IPS-20b (cell line): ENCODE measurements at regions not wholly inside any gene's neighbourhood (a gene's known extent, or its start where the extent isn't known, plus 50 kb on each side); places are given as distances from the start of the nearest gene placed in this dataset.

Source experiments
- H3K27ac ChIP-seq: one replicate; pipeline ENCODE4 v1.5.1; 2013; ENCODE audit warnings: low read length
- H3K27me3 ChIP-seq: 2 replicates; pipeline ENCODE4 v1.6.1; 2013; ENCODE audit warnings: mild to moderate bottlenecking, low read length, inconsistent platforms; ENCODE audit not compliant: insufficient read depth
- H3K36me3 ChIP-seq: 2 replicates; pipeline ENCODE4 v1.6.1; 2013; ENCODE audit warnings: low read depth, mild to moderate bottlenecking, inconsistent platforms, low read length, moderate library complexity; ENCODE audit not compliant: insufficient read depth
- H3K4me1 ChIP-seq: 2 replicates; pipeline ENCODE4 v1.6.1; 2013; ENCODE audit warnings: mild to moderate bottlenecking, control low read depth, inconsistent platforms, low read length, moderate library complexity; ENCODE audit not compliant: insufficient read depth
- H3K4me3 ChIP-seq: 2 replicates; pipeline ENCODE4 v1.5.1; 2013; ENCODE audit warnings: mild to moderate bottlenecking, low read length, inconsistent platforms
- H3K9ac ChIP-seq: 2 replicates; pipeline ENCODE4 v1.6.1; 2013; ENCODE audit warnings: low read depth, mild to moderate bottlenecking, inconsistent platforms, low read length, moderate library complexity
- H3K9me3 ChIP-seq: 2 replicates; pipeline ENCODE4 v1.6.1; 2013; ENCODE audit warnings: mild to moderate bottlenecking, low read depth, low read length, inconsistent platforms; ENCODE audit not compliant: insufficient read depth

DNA sequence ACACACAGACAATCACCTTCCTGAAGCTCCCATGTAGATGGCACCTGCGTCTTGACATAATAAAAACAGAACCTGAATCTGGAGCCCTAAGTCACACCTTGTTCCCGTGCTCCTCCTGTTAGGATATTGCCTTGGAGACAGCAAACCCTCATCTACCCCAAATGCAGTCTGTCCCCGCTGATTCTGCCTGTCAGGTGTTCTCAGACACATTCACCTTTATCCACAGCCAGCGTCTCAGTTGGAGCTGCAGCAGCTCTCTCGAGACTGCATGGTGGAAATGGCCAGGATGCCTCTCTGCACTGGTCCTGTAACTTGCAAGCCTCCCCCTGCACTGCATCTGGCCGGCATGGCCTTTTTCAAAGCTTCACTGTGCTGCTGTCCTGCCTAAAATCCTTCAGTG is 218.0 kb upstream of the ZNF32 start:
- H3K9ac ChIP-seq = no peak overlapping the region
- no peak overlapping the region for H3K4me3 ChIP-seq
- H3K36me3 ChIP-seq = no peaks in the 10 kb centered on the region
- no peaks in the 10 kb centered on the region for H3K4me1 ChIP-seq
- no peak overlapping the region for H3K27ac ChIP-seq
- no peaks in the 10 kb centered on the region for H3K9me3 ChIP-seq
- no peaks in the 10 kb centered on the region for H3K27me3 ChIP-seq

GRCh38 chr10:43865265-43866135 is 216.8 kb upstream of the ZNF32 start:
- Histone ChIP-seq H3K27ac (no peak overlapping the region), H3K4me1 (no peaks in the 10 kb centered on the region), H3K9me3 (no peaks in the 10 kb centered on the region), H3K9ac (no peak overlapping the region), H3K4me3 (no peak overlapping the region), H3K36me3 (no peaks in the 10 kb centered on the region), H3K27me3 (no peaks in the 10 kb centered on the region)

- H3K9ac ChIP-seq = no peak overlapping the region
- no peak overlapping the region for H3K4me3 ChIP-seq
- H3K9me3 ChIP-seq = no peaks in the 10 kb centered on the region
- no peaks in the 10 kb centered on the region for H3K36me3 ChIP-seq
- no peak overlapping the region for H3K27ac ChIP-seq
- H3K4me1 ChIP-seq = no peaks in the 10 kb centered on the region
- no peaks in the 10 kb centered on the region for H3K27me3 ChIP-seq
Measured at GRCh38 chr10:43864656-43865055, 216.0 kb upstream of the ZNF32 start.

- H3K9ac ChIP-seq = no peak overlapping the region
- H3K4me3 ChIP-seq = no peak overlapping the region
- H3K4me1 ChIP-seq = no peaks in the 10 kb centered on the region
- H3K27ac ChIP-seq = no peak overlapping the region
- no peaks in the 10 kb centered on the region for H3K27me3 ChIP-seq
- H3K36me3 ChIP-seq = no peaks in the 10 kb centered on the region
- H3K9me3 ChIP-seq = no peaks in the 10 kb centered on the region
Measured at GRCh38 chr10:43863859-43864591, 215.3 kb upstream of the ZNF32 start.

DNA sequence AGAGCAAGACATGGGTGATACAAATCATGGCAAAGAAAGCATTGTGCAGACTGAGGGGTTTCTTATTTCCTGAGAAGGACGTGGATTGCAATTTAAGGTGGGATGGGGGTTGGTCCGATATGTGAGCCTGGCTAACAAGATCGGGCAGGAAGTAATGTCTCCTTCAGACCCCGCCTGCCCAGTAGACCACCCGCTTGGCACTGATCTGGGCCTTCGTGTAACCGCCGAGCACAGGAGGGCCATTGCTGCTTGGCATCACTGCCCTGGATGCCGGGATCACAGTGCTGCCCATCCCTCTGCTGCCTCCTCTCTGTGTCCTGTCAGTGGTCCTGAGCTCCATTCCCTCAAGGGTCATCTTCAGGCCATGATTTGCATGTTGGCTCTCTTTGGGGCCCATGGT is 214.6 kb upstream of the ZNF32 start:
- Histone ChIP-seq H3K9me3 (no peaks in the 10 kb centered on the region), H3K9ac (no peak overlapping the region), H3K4me1 (no peaks in the 10 kb centered on the region), H3K4me3 (no peak overlapping the region), H3K36me3 (no peaks in the 10 kb centered on the region), H3K27ac (no peak overlapping the region), H3K27me3 (no peaks in the 10 kb centered on the region)

DNA sequence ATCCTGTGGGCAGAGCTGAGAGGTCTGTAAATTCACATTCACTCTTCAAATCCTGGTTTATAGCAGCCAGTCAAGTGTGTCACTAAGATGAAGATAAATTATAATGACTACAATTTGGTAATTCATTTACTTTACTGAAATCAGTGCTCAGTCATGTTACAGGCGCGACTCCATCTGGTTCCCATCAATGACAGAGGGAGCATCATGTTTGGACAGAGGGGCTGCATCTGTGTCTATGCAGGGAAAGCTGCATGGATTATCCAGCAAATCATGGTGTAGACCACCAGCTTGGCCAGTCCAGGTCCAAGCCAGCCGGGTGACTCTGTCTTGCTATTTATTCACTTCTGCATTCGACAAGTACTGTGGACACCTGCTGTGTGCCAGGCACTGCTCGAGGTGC is 214.1 kb upstream of the ZNF32 start:
- no peaks in the 10 kb centered on the region for H3K4me1 ChIP-seq
- no peaks in the 10 kb centered on the region for H3K36me3 ChIP-seq
- no peak overlapping the region for H3K27ac ChIP-seq
- no peak overlapping the region for H3K4me3 ChIP-seq
- no peaks in the 10 kb centered on the region for H3K27me3 ChIP-seq
- no peaks in the 10 kb centered on the region for H3K9me3 ChIP-seq
- no peak overlapping the region for H3K9ac ChIP-seq

DNA sequence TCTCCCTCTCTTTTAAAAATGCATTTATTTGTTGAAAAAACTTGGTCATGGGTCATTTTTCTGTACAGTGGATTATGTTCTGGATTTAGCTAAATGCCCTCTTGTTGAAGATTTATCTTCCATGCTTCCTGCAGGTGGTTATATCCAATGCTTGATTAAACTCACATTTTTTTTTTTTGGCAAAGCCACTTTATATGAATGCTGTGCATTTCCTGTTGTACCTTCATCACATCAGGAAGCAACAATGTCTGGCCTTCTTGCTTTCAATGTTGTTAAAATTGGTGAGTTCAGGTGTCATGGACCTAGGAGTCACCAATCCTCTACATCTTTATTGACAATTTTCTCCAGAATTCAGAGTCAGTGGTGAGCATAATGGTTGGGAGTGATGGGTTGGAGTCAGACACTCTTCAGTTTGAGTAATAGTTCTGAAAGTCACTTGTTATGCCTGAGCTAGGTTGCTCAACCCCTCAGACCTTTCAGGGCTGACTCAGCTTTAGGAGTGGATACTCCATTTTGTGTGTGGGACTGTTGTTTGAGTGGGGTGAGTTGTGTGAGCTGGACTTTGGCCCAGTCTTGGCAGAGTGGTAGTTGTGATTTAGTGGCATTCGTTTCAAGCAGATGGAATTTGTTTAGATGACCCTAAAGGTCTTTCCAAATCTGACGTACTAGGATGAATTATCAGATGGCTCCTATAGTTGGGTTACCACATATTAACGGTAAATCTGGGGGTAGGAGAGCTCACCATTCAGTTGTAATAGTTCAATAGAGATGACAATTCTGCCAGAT is 213.5 kb upstream of the ZNF32 start:
- Histone ChIP-seq H3K9me3 (no peaks in the 10 kb centered on the region), H3K9ac (no peak overlapping the region), H3K36me3 (no peaks in the 10 kb centered on the region), H3K27ac (no peak overlapping the region), H3K4me3 (no peak overlapping the region), H3K27me3 (no peaks in the 10 kb centered on the region), H3K4me1 (no peaks in the 10 kb centered on the region)

- Histone ChIP-seq H3K27ac (no peak overlapping the region), H3K4me3 (no peak overlapping the region), H3K27me3 (no peaks in the 10 kb centered on the region), H3K36me3 (no peaks in the 10 kb centered on the region), H3K9ac (no peak overlapping the region), H3K9me3 (no peaks in the 10 kb centered on the region), H3K4me1 (no peaks in the 10 kb centered on the region)
Measured at GRCh38 chr10:43859016-43859525, 210.4 kb upstream of the ZNF32 start.

GRCh38 chr10:43857931-43858315 is 209.2 kb upstream of the ZNF32 start:
- Histone ChIP-seq H3K9me3 (no peaks in the 10 kb centered on the region), H3K4me3 (no peak overlapping the region), H3K4me1 (no peaks in the 10 kb centered on the region), H3K27me3 (no peaks in the 10 kb centered on the region), H3K9ac (no peak overlapping the region), H3K36me3 (no peaks in the 10 kb centered on the region), H3K27ac (no peak overlapping the region)

- no peak overlapping the region for H3K27ac ChIP-seq
- no peak overlapping the region for H3K4me3 ChIP-seq
- H3K4me1 ChIP-seq = no peaks in the 10 kb centered on the region
- H3K36me3 ChIP-seq = no peaks in the 10 kb centered on the region
- H3K27me3 ChIP-seq = no peaks in the 10 kb centered on the region
- no peak overlapping the region for H3K9ac ChIP-seq
- no peaks in the 10 kb centered on the region for H3K9me3 ChIP-seq
Measured at GRCh38 chr10:43857206-43857930, 208.7 kb upstream of the ZNF32 start.

DNA sequence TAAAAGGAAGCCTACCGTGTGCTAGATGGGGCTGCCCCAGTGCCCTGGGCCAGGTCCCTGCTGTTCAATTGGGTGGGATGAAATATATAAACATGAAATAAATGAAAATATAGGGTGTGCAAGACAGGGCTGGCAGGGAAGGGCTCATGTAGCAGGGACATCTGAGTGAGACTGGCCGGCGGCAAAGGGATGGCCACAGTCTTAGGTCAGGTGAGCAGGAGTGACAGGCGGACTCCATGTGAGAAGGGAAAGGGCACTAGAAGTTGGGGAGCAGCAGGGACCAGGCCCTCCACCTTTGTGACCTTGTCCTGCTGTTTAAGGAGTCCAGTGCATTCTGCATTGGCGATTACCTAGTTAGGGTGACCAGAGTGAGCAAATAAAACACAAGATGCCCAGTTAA is 207.6 kb upstream of the ZNF32 start:
- H3K27ac ChIP-seq = no peak overlapping the region
- no peaks in the 10 kb centered on the region for H3K36me3 ChIP-seq

More for the DNA sequence above, 207.6 kb upstream of the ZNF32 start:
- Histone ChIP-seq H3K9ac (no peak overlapping the region), H3K27me3 (no peaks in the 10 kb centered on the region), H3K9me3 (no peaks in the 10 kb centered on the region), H3K4me3 (no peak overlapping the region), H3K4me1 (no peaks in the 10 kb centered on the region)
